ENCODE measurements at regions not wholly inside any gene's neighbourhood (a gene's known extent, or its start where the extent isn't known, plus 50 kb on each side); places are given as distances from the start of the nearest gene placed in this dataset.

DNA sequence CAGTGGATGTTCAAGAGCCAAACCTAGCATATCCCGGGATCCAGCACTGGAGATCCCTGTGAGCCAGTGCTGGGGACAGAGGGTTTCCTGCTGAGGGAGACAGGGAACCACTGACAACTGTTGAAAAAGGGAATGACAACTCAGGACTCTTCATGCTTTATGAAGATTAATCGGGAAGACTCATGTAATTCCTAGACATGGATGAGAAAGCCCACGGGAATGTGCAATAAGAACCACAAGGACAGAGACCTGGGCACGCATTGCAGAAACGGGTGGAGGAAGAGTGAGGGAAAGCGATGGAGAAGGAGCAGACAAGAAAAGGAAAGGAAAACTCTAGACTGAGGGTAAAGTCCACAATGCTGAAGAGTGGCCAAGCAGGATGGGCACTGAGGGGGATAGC lies 296.0 kb downstream of the PCNX1 start:
- no peak for DNase-seq

DNA sequence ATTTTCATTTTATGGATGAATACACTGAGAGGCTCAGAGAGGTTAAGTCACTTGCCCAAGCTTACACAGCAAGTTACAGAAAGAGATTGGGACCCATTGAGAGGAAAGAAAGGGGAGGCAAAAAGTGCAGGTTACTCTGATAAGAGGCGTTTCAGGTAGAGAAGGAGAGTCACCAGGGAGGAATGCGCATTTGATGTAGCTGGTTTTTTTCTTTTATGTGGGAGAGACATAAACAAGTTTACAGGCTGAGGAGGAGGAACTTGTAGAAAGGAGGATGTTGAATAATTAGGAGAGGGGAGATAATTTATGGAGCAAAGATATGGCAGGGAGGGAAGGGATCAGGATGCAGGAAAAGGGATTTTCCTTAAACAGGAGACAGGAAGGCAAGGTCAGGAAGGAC lies 297.0 kb downstream of the PCNX1 start:
- DNase-seq: no peak

DNA sequence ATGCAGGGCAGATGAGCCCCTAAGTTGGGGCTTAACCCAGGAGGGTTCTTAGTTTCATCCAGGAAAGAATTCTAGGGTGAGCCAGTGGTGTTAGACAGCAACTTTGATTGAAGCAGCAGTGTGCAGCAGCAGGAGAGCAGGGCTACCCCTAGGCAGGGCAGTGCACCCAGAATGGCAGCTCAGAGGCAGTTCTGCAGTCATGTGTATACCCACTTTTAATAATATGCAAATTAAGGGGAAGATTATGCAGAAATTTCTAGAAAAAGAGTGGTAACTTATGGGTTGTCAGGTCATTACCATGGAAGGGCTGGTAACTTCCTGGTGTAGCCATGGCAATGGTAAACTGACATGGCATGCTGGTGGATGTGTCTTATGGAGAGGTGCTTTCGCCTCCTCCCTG lies 297.5 kb downstream of the PCNX1 start:
- no peak for DNase-seq

DNA sequence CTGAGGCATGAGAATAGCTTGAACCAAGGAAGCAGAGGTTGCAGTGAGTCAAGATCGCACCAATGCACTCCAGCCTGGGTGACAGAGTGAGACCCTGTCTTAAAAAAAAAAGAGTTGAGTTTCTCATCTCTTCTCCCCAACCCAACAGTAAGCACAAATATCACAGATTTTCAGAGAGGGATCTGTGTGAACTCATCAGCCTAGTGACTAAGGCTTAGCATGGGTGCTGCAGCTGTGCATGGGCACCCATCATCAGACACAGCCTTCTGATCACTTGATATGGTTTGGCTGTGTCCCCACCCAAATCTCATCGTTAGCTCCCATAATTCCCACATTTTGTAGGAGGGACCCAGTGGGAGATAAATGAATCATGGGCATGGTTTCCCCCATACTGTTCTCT lies 298.9 kb downstream of the PCNX1 start:
- DNase-seq: no peak

DNA sequence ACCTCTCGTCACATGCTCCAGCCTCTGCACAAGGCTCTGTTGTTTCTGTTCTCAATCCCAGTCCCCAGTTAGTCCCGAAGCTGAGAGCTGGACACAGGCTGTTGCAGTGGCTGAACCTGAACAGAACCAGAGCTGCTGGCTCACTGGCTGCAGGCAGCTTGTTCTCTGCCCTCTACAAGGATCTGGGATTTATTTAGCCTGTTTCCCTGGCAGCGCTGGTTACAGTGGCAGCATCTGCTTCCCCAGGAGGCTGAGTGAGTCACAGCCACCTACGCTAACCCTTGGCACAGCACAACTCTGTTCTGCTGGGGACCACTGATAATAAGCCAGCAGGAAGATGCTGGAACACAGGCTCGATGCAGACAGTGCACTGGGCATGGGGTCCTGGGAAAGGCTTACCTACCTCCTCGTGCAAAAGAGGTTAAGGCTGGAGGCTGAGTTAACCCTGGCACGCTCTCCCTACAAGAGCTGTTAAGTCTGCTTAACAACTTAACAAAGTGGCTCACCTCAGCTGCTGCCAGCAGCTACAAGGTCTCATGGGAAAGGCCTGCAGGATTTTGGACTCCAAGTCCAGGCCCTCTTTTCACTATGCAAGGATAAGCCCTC lies 299.6 kb downstream of the PCNX1 start:
- no peak for DNase-seq

DNA sequence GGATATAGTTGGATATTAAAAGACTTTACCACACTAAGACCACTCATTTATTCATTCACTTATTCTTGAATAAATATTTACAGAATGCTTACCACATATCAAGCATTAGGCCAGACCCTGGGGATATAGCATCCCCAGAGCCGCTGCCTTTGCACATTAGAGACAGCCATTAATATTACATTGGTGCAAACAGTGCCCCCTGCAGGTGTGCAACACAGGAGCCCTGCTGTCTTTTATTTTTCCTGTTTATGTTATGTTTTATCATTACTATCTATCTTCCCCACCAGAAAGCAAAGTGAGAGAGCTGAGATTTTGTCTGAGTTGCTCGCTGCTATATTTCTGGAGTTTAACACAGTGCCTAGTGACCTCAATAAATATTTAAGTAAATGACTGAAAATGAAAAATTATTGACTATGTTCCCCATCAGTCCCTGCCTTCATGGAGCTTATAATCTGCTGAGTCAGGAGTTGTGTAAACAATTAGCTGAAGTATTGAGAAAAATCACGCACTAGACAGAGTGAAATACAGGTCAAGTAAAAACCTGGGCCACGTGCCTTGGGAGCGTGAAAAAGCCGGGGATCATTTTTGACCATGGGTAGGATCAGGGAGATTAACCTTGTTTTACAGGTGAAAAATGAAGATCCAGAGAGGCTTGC lies 301.6 kb downstream of the PCNX1 start:
- no peak for DNase-seq

DNA sequence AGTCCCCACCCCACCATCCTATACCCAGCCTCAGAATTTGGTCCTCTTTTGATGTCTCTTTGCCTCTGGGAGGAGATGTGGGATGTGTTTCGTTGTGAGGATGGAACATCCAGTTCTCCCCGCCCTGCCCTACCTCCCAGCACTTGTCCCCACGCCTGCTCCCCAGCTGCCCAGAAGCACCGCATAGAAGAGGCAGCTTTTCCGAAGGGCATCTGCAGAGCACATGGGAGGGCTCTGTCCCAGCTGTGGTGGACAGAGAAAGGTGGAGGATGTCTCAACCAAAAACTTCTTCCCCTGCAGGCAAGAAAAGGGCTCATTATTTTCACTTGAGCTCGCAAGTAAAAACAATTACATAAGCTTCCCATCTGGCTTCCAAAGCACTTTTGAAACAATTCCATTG lies 302.6 kb downstream of the PCNX1 start:
- no peak for DNase-seq

DNA sequence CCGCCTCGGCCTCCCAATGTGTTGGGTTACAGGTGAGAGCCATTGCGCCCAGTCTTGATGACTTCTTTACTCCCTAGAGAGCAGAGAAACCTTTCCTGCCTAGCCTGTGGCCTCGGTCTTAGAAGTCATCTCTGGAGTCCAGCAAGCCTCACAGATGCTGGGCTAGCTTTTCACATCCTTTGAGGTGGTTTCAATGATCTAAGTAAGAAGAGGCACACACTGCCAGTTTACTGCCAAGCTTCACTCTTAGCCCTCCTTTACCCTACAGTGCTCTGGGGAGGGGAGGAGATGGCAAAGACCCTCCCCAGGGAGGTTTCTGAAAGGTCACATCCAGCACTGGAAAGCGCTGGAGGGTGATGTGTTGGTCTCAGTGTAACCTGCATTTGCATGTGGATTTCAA lies 304.8 kb downstream of the PCNX1 start:
- no peak for DNase-seq

DNA sequence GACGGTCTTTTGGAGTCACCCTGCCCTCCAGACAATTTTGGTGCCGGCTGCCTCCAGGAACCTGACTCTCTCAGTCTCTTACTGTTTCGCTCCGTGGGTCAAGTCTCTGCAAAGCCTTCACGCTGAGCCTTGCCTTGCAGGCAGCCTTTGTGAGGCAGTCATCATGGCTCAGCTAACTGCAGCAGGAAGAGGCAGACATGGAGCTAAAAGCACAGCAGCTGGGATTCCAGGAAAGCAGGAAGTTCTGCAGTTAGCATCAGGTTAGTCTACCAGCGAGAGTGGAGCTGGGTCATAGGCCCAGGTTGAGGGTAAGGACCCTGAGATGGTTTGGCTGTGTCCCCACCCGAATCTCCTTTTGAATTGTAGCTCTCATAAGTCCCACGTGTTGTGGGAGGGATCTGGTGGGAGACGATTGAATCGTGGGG lies 305.4 kb downstream of the PCNX1 start:
- DNase-seq: no peak

DNA sequence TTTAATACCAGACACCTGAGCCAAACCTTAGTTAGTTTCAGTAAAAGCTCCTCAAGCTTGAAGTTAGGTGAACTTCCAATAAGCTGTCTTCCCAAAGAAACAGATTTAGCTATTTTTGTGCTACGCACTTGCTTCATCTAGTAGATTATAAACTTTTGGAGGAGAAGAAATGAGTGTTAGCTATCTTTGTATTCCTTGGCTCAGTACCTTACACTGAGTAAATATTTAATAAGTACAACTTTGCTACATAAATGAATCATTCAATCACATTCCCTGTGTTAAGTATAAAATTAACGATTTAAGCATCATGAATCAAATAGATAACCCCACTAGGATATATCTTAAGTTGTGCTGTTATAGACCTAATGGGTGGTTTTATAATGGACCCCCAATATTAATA lies 307.0 kb downstream of the PCNX1 start:
- no peak for DNase-seq

DNA sequence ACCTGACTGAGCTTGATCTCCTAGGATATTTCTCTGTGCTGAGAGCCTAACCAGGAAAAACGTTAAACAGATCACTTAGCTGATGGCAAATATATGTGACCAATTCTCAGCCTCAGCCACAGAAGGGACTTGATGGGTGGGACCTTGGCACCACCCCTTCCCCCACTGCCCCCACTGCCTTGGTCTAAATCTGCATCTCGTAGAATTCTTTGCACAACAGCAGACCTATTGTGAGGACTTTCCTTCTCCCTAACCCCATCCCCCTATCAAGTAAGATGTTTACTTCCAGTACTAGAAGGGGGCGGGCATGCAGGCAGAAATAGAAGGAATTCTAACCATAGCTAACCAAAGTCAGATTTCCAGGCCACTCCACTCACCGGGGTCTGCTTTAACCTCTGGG lies 313.2 kb downstream of the PCNX1 start:
- no peak for DNase-seq

DNA sequence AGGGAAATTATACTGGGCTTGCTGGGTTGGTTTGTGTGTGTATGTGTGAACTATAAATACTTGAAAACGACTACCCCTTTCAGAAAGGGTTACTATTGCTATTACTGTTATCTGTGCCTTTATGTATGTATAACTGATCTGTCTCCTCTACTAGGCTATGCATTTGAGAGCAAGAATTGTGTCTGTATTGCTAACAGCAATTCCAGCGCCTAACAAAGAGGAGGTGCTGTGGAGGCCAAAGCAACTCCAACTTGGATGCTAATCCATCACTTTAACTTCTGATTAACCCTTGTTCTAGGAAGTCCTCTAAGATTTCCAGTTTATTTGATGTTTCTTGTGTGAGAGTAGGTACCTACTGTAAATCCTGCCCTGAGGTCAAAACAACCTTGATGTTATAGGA lies 313.9 kb downstream of the PCNX1 start:
- DNase-seq: no peak

DNA sequence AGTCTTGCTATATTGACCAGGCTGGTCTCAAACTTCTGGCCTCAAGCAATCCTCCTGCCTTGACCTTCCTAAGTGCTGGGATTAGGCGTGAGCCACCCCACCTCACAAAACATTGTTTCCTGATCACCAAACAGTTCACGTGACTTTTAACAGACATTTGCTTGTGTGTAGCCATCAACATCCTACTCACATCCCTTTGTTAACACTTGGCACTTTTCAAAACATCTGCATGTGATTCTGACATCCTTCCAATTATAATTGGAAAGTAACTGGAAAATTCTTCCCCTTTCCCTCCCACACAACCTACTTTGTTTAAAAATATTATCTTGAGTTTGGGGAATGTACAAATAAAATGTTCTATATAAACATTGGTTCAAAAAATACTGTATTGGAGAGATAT lies 317.9 kb downstream of the PCNX1 start:
- no peak for DNase-seq

DNA sequence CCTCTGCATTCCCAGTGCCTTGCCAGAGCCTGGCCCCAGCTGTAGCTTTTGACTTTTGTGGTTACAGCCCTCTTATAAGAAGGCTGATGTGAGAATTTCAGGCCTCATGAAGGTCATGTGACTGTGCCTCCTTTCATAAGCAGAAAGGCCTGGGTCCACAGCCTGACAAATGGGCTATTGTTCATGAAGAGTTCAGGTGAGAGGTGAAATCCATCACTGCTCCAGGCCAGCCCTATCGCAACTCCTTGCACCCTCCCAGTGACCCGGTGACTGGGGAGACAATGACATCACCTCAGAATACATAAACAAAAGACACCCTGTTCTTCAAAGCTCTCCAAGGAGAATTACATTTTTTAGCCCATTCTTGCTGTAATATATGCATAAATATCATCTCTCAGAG lies 321.5 kb downstream of the PCNX1 start:
- no peak for DNase-seq

DNA sequence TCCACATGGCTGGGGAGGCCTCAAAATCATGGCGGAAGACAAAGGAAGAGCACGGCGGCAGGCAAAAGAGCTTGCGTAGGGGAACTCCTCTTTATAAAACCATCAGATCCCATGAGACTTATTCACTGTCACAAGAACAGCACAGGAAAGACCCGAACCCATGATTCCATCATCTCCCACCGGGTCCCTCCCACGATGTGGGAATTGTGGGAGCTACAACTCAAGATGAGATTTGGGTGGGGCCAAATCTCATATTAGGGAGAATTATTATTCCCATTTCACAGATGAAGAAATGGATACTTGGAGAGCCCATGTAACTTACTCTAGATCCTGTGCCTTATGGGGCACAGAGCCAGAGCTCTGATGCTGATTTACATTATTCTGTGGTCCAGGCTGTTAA lies 322.6 kb downstream of the PCNX1 start:
- DNase-seq: no peak

DNA sequence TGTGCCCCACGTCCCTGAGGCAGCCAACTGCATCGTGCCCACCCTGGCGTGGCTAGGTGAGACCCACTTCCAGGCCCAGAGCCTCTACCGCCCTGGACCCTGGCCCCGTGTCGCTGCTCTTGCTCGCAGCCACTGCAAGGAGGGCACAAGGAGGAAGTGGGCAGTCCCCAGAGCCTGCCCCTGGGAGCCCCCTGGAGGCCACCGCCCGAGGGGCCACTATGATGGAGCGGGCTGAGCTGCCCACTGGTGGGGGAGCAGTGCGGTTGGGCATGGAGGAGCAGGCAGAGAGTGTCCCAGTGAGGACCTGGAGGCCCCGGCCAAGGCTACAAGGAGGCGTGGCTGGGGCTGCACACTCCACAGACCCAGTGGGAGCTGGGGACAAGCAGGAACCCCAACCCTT lies 323.6 kb downstream of the PCNX1 start:
- DNase-seq: no peak

DNA sequence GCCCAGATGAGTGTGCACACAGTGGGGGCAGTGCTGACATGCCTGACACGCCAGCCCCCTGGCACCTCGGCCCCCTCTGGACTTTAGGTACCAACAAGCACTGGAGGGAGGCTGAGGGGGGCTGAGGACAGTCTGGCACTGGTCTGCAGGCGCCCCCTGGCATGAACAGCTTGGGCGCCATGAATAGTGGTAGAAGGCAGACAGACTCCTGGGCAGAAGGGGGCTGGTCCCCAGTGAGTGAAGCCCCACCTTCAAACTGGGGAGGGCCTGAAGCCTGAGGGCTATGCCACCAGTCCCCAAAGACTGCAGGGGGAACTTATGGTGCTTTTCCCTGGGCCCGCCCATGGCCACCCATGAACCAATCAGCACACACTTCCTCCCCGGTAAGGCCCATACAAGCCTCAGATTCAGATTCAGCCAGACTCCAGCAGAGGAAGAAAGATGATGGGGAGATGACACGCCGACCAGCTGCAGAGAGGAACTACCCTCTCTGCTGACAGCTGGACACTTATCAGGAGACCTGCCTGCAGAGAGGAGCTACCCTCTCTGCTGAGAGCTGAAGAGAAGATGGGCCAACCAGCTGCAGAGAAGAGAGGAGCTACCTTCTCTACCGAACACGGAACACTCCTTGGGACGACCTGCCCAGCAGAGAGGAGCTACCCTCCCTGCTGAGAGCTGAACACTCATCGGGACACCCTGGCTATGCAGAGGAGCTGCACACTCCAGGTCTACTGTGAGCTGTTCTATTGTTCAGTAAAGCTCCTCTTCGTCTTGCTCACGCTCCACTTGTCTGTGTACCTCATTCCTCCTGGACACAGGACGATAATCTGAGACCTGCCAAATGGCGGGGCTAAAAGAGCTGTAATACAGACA lies 324.5 kb downstream of the PCNX1 start:
- DNase-seq: peak in 1 of 5 experiments; percentile 15

DNA sequence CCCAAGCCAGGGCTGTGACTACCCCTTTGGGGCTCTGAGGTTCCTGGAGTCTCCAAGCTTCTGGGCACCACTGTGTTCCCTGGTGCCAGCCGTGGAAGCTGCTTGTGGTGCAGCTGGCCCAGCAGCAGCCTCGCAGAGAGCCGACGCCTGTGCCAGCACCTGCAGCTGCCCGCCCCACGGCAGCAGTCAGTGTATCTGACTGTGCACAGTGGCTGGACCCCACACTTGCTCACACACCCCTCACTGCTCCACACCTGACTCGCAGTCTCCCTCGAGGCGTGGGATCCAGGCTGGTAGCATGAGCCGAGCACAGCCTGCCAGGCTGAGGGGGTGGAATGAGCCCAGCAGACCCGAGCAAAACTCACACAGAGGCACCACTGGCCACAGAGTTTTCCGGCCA lies 325.2 kb downstream of the PCNX1 start:
- no peak for DNase-seq

DNA sequence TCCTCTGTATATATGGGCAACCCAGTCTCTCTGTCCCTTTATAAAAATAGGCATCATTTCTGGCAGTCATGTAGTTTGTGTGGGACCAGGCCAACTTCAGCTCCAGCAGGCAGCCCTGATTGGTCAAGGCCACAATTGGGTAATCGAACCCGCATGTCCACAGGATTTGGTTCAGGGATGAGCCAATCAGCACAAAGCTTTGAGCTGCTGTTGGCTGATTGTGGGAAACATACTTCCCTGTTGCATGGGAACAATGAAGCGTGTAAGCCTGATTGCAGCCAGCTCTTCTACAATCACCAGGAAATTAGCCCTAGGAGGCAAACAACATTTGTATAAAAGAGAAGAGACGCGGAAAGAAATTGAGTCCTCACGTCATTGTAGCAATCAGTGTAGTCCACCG lies 328.6 kb downstream of the PCNX1 start:
- DNase-seq: no peak

DNA sequence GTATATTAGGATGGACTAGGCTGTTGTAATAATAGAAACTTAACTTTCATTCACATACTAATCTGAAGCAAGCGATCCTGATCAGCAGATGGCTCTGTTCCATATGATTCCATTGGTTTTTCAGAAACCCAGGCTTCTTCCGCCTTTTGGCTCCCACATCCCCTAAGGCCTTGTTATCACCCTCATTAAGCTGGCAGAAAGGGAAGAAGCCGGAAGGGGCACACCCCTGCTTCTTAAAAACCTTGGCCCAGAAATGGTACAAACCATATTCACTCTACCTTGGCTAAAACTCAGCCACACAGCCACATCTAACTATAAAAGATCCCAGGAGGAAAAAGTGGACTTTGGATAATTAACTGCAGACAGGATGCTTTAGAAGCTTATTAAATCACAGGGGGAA lies 329.2 kb downstream of the PCNX1 start:
- no peak for DNase-seq

DNA sequence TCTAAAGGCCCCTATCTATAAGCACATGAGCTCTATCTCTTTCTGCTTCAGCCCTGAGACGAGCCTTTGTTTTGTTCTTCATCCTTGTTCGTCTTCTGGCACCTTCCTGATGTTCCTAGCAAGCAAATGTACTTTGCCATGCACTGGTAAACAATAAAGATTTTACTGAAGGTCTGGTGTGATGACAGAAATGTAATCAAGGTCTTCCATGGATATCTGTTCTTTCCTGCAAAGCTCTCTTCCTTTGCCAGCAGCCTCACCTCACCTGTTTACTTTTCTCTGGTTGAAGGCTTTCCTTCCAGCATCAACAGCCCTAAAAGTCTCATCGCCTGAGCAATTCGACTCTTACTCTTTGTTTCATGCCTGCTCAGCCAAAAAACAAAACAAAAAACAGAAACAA lies 330.3 kb downstream of the PCNX1 start:
- no peak for DNase-seq

DNA sequence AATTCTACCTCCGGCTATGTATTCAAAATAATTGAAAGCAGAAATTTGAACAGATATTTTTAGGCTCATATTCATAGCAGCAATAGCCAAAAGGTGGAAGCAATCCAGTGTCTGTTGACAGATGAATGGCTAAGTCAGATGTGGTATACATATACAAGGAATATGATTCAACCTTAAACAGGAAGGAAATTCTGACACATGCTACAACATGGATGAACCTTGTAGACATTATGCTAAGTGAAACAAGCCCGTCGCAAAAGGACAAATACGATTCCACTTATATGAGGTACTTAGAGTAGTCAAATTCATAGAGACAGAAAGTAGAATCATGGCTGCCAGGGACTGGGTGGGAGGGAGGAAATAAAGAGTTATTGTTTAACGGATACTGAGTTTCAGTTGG lies 331.6 kb downstream of the PCNX1 start:
- no peak for DNase-seq

DNA sequence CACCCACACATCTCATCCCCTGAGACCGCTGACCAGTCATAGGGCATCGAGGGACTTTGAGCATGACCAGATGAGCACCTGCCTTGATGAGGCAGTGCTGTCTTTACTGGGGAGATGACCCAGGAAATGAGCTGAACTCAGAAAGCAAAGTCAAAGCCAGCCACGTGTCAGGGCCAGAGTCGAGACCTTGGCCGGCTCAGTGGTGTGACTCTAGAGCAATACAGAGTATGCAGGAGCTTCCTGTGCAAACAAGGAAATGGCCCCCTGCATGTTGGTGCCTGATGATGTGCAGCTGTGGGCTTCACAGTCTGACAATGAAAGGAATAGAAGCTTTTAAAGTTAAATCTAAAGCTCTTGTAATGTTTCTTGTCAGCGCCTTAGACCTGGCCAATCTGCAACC lies 332.9 kb downstream of the PCNX1 start:
- DNase-seq: no peak

DNA sequence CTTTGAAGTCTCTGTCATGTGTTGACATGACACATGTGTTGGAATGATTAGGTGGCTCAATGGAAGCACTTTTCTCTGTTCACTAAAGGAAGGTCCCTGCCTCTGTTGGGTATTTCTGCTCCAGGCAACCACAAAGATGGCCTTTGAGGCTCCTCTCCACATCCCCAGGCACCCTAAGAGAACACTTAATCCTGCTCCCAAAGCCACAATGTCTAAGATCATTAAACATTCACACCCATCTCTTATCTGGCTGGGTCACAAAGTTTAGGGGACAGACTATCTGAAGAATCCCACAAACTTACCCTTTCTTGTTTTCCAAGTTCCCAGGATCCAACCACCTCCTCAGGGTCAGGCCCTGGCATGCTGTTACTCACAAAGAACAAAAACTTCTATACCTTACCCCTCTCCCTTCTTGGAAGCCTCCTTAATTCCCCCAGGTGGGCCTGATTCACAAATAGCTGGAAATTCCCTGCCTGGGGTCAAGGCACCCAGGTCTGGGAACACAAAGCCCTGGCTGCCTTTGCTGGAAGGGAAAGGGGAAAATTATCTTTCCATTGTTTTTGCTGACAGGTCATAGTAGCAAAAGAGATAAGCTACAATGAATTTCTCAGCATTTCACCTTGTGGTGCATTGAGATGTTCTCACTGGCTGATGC lies 333.7 kb downstream of the PCNX1 start:
- no peak for DNase-seq
